AG04450 (cell line): ENCODE measurements at regions not wholly inside any gene's neighbourhood (a gene's known extent, or its start where the extent isn't known, plus 50 kb on each side); places are given as distances from the start of the nearest gene placed in this dataset.

Source experiments
- CTCF ChIA-PET: fragments of 300-600, 350-600 bp; formaldehyde crosslinking; extraction: SDS; loops from one replicate; lab custom pipeline; 2022; ENCODE audit warnings: antibody characterized with exemption, inconsistent platforms; lab: Charles Lee
- POLR2A ChIA-PET: fragments of 350-600 bp; formaldehyde crosslinking; extraction: SDS; loops from one replicate; lab custom pipeline; 2021; ENCODE audit warnings: antibody characterized with exemption, inconsistent platforms; lab: Yijun Ruan, JAX
- DNase-seq: peaks from one replicate; pipeline ENCODE4 v3.0.0-alpha.2; 2011; ENCODE audit warnings: low read depth, low spot score
- H3K27ac ChIP-seq: one replicate; pipeline ENCODE4 v1.5.1; 2012; ENCODE audit warnings: low read depth, low read length, control low read depth
- H3K27me3 ChIP-seq: one replicate; pipeline ENCODE4 v1.6.0; 2012; ENCODE audit warnings: low read length; ENCODE audit not compliant: control insufficient read depth, insufficient read depth
- H3K4me3 ChIP-seq: 2 replicates; pipeline ENCODE4 v1.5.1; 2011; ENCODE audit warnings: mild to moderate bottlenecking, low read depth, low read length, control low read depth
- H3K9me3 ChIP-seq: 2 replicates; pipeline ENCODE4 v1.5.1; 2012; ENCODE audit warnings: low read length; ENCODE audit not compliant: control insufficient read depth, insufficient read depth
- CTCF ChIP-seq: IDR thresholded peaks from 2 replicates; pipeline ENCODE4 v1.5.1; 2011; ENCODE audit warnings: low read depth, low read length, control low read depth, inconsistent platforms

GRCh38 chr9:2465516-2465915 lies 156.1 kb upstream of the VLDLR start:
- no peak overlapping the region for H3K4me3 ChIP-seq
- no peaks in the 10 kb centered on the region for H3K9me3 ChIP-seq
- peaks cover 6% of the 10 kb centered on the region for H3K27me3 ChIP-seq
- CTCF ChIA-PET, result interaction anchor here (0.9 kb wide), 1 partner anchor 21 kb away, joined by 3 read pairs; no protein-coding TSS in a partner anchor
- DNase-seq, result no peak
- TF ChIP-seq CTCF, result no peak
- POLR2A ChIA-PET, result no interaction called here
- no peak overlapping the region for H3K27ac ChIP-seq

- H3K9me3 ChIP-seq, result no peaks in the 10 kb centered on the region
- no peak overlapping the region for H3K4me3 ChIP-seq
- ChIA-PET CTCF (interaction anchor here (0.9 kb wide), 1 partner anchor 20 kb away, joined by 3 read pairs; no protein-coding TSS in a partner anchor), POLR2A (no interaction called here)
- no peak overlapping the region for H3K27ac ChIP-seq
- TF ChIP-seq CTCF, result no peak
- peaks cover 6% of the 10 kb centered on the region for H3K27me3 ChIP-seq
- no peak for DNase-seq
These were observed 155.6 kb upstream of the VLDLR start for GRCh38 chr9:2465921-2466460.

- H3K4me3 ChIP-seq, result no peak overlapping the region
- no peak for DNase-seq
- H3K27me3 ChIP-seq, result peaks cover 3% of the 10 kb centered on the region
- H3K27ac ChIP-seq, result no peak overlapping the region
- no peaks in the 10 kb centered on the region for H3K9me3 ChIP-seq
- POLR2A ChIA-PET, result no interaction called here
- CTCF ChIA-PET, result interaction anchor here (0.5 kb wide), 1 partner anchor 48 kb away, joined by 8 read pairs; no protein-coding TSS in a partner anchor
- TF ChIP-seq CTCF, result no peak
These were observed 154.9 kb upstream of the VLDLR start for GRCh38 chr9:2466703-2467102.

GRCh38 chr9:2469681-2470221 lies 151.8 kb upstream of the VLDLR start:
- POLR2A ChIA-PET, result no interaction called here
- no peak overlapping the region for H3K27ac ChIP-seq
- DNase-seq, result no peak
- no peak overlapping the region for H3K4me3 ChIP-seq
- CTCF ChIA-PET, result no interaction called here
- H3K27me3 ChIP-seq, result no peaks in the 10 kb centered on the region
- H3K9me3 ChIP-seq, result no peaks in the 10 kb centered on the region
- TF ChIP-seq CTCF, result no peak

GRCh38 chr9:2473681-2474080 lies 147.9 kb upstream of the VLDLR start:
- H3K27ac ChIP-seq, result no peak overlapping the region
- no peak for DNase-seq
- H3K27me3 ChIP-seq, result no peaks in the 10 kb centered on the region
- H3K9me3 ChIP-seq, result no peaks in the 10 kb centered on the region
- TF ChIP-seq CTCF, result no peak
- CTCF ChIA-PET, result no interaction called here
- H3K4me3 ChIP-seq, result no peak overlapping the region
- POLR2A ChIA-PET, result no interaction called here
